ENCODE measurements at regions not wholly inside any gene's neighbourhood (a gene's known extent, or its start where the extent isn't known, plus 50 kb on each side); places are given as distances from the start of the nearest gene placed in this dataset.

GRCh38 chr11:37642296-37642695, 1044.3 kb upstream of the RAG2 start:
- no peak for TF ChIP-seq REST (IDR thresholded peaks at IDR 0.05; ENCODE audit: borderline replicate concordance in 1 of 2, low read depth in 1 of 2, low read length in 2 of 2)
- no peak for TF ChIP-seq JUND (CRISPR knock-in tag; IDR thresholded peaks at IDR 0.05)
- TF ChIP-seq ZNF260 (CRISPR knock-in tag; IDR thresholded peaks at IDR 0.05; ENCODE audit: borderline replicate concordance, low read depth), result no peak
- no peak for TF ChIP-seq EZH2 (conservative IDR thresholded peaks at IDR 0.05; ENCODE audit: low read depth, low read length)
- TF ChIP-seq BATF2 (CRISPR knock-in tag; IDR thresholded peaks at IDR 0.05), result no peak
- TF ChIP-seq SMARCC2 (IDR thresholded peaks at IDR 0.05), result no peak
- TF ChIP-seq RXRA (CRISPR knock-in tag; IDR thresholded peaks at IDR 0.05), result no peak

Measured in HepG2 (cell line).